Neural progenitor cell (in vitro differentiated cells): ENCODE measurements at regions not wholly inside any gene's neighbourhood (a gene's known extent, or its start where the extent isn't known, plus 50 kb on each side); places are given as distances from the start of the nearest gene placed in this dataset.

Source experiments
- CTCF ChIP-seq: fragments of 200-600 bp; sonication (generic); IDR thresholded peaks from 2 replicates; pipeline ENCODE4 v1.5.1; 2017; ENCODE audit warnings: antibody characterized with exemption, mild to moderate bottlenecking
- EZH2phosphoT487 ChIP-seq: fragments of 200-600 bp; sonication (generic); IDR thresholded peaks from 2 replicates; pipeline ENCODE4 v1.6.1; 2017; ENCODE audit warnings: antibody characterized with exemption

DNA sequence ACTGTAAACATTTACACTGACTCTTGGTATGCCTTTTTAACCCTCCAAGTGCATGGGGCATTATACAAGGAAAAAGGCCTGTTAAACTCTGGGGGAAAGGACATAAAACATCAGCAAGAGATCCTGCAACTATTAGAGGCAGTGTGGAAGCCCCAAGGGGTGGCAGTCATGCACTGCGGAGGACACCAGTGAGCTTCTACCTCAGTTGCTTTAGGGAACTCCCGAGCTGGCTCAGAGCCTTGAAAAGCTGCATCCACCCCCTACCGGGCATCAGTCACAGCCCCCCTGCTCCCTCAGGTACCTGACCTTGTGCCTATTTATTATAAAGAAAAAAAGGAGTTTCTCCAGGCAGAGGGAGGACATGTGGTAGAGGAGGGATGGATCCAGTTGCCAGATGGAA is 695.6 kb upstream of the LMO3 start:
- TF ChIP-seq CTCF, result no peak
- no peak for TF ChIP-seq EZH2phosphoT487
